HepG2 (cell line): ENCODE measurements at regions not wholly inside any gene's neighbourhood (a gene's known extent, or its start where the extent isn't known, plus 50 kb on each side); places are given as distances from the start of the nearest gene placed in this dataset.

Source experiments
- ATAC-seq: fragments of 200-7000 bp; cut with Tn5 transposase; 3 replicates; pipeline ENCODE4 v1.9.1; 2020; ENCODE audit warnings: mild to moderate bottlenecking, moderate library complexity
- BruUV-seq: library from RNA; stranded (reverse); fragments of 400-500 nt; replicated peaks from 2 replicates; lab custom pipeline; 2021; lab: Mats Ljungman, UMichigan
- CTCF ChIA-PET: fragments of 300-600 bp; formaldehyde crosslinking; extraction: SDS; loops from one replicate; lab custom pipeline; 2021; ENCODE audit warnings: low total read pairs, inconsistent platforms, low intra/inter-chr PET ratio; lab: Yijun Ruan, JAX
- POLR2A ChIA-PET: fragments of 350-600 bp; sonication (Branson Sonifier 250); formaldehyde crosslinking; loops from one replicate; lab custom pipeline; 2020; ENCODE audit warnings: antibody characterized with exemption, inconsistent platforms; lab: Yijun Ruan, JAX
- DNase-seq: peaks from one replicate; pipeline ENCODE4 v3.0.0-alpha.2; 2015; ENCODE audit warnings: low spot score
- FAIRE-seq: peaks from 3 replicates; lab custom pipeline; 2011; peaks lifted over from hg19 to GRCh38; lab: Jason Lieb, UNC
- H2AFZ ChIP-seq: one replicate; pipeline ENCODE4 v1.6.1; 2011; ENCODE audit warnings: low read length, inconsistent platforms
- H3K27ac ChIP-seq: fragments of 300-600 bp; 3 replicates; pipeline ENCODE4 v1.8.0; 2011; ENCODE audit warnings: mixed run types, mild to moderate bottlenecking, mixed read lengths, low read length, inconsistent platforms; ENCODE audit not compliant: insufficient read depth; ENCODE audit errors: extremely low read length
- H3K27me3 ChIP-seq, 2 experiments: fragments of 200-600 bp in 1 of 2; 2 replicates in 1 of 2; 3 replicates in 1 of 2; pipeline versions ENCODE4 v1.6.0 to v1.8.0; 2011; ENCODE audit warnings: low read length in 2 of 2, mild to moderate bottlenecking in 2 of 2, moderate library complexity in 2 of 2, inconsistent platforms in 1 of 2; ENCODE audit not compliant: insufficient read depth in 2 of 2, control insufficient read depth in 1 of 2
- H3K36me3 ChIP-seq, 2 experiments: fragments of 200-600 bp in 1 of 2; replicated peaks in 1 of 2; 2 replicates in 1 of 2; 3 replicates in 1 of 2; pipeline versions ENCODE4 v1.5.1 to v1.8.0; 2011; ENCODE audit warnings: low read length in 2 of 2, inconsistent platforms in 1 of 2; ENCODE audit not compliant: insufficient read depth in 2 of 2, control insufficient read depth in 1 of 2
- H3K4me1 ChIP-seq: 2 replicates; pipeline ENCODE4 v1.5.1; 2012; ENCODE audit warnings: low read length, inconsistent platforms; ENCODE audit not compliant: insufficient read depth
- H3K4me2 ChIP-seq: 2 replicates; pipeline ENCODE4 v1.6.0; 2011; ENCODE audit warnings: low read depth, low read length, inconsistent platforms
- H3K4me3 ChIP-seq, 3 experiments: fragments of 200-600 bp in 1 of 3; sonication (generic), shearing (Covaris generic) in 1 of 3; replicated peaks in 1 of 3; 2 replicates each; pipeline ENCODE4 v1.5.1; 2011 to 2016; ENCODE audit warnings: low read length in 3 of 3, inconsistent platforms in 2 of 3, low read depth in 2 of 3, mild to moderate bottlenecking in 2 of 3, control low read depth in 1 of 3, mixed read lengths in 1 of 3; ENCODE audit not compliant: insufficient read depth in 1 of 3
- H3K79me2 ChIP-seq: one replicate; pipeline ENCODE4 v1.6.1; 2011; ENCODE audit warnings: low read length, inconsistent platforms; ENCODE audit not compliant: insufficient read depth
- H3K9ac ChIP-seq: 2 replicates; pipeline ENCODE4 v1.6.0; 2011; ENCODE audit warnings: mild to moderate bottlenecking, low read depth, low read length, inconsistent platforms; ENCODE audit not compliant: insufficient read depth
- H3K9me3 ChIP-seq: 2 replicates; pipeline ENCODE4 v1.5.1; 2012; ENCODE audit warnings: mild to moderate bottlenecking, low read length
- H4K20me1 ChIP-seq: 2 replicates; pipeline ENCODE4 v1.6.0; 2011; ENCODE audit warnings: inconsistent platforms, mild to moderate bottlenecking, low read length, moderate library complexity; ENCODE audit not compliant: insufficient read depth
- DR1 ChIP-seq: sonication (generic); formaldehyde crosslinking; IDR thresholded peaks from 2 replicates; pipeline ENCODE4 v1.8.0; 2021; ENCODE audit warnings: mild to moderate bottlenecking, missing genetic modification reagents, inconsistent platforms
- GATAD2A ChIP-seq: IDR thresholded peaks from 2 replicates; pipeline ENCODE4 v1.6.1; 2016
- JARID2 ChIP-seq: sonication (generic); formaldehyde crosslinking; IDR thresholded peaks from 2 replicates; pipeline ENCODE4 v1.8.1; 2023; ENCODE audit warnings: missing genetic modification reagents, inconsistent platforms; ENCODE audit not compliant: insufficient replicate concordance
- MBNL3 ChIP-seq: fragments of 250-450 bp; sonication (Bioruptor Pico); conservative IDR thresholded peaks from 2 replicates; pipeline ENCODE4 v1.8.0; 2022; ENCODE audit warnings: mild to moderate bottlenecking, inconsistent platforms
- NFYC ChIP-seq: IDR thresholded peaks from 2 replicates; pipeline ENCODE4 v1.6.1; 2016; ENCODE audit warnings: missing genetic modification reagents, missing compliant biosample characterization
- RFXAP ChIP-seq: sonication (generic); formaldehyde crosslinking; IDR thresholded peaks from 2 replicates; pipeline ENCODE4 v1.4.0; 2020; ENCODE audit warnings: missing genetic modification reagents, borderline replicate concordance
- SYNCRIP ChIP-seq: fragments of 200-400 bp; formaldehyde crosslinking; IDR thresholded peaks from 2 replicates; pipeline ENCODE4 v1.6.1; 2018; ENCODE audit warnings: mild to moderate bottlenecking, low read depth, low read length; ENCODE audit not compliant: insufficient read depth
- XBP1 ChIP-seq: sonication (generic); formaldehyde crosslinking; IDR thresholded peaks from 2 replicates; pipeline ENCODE4 v1.5.0; 2020; ENCODE audit warnings: missing genetic modification reagents
- ZFP1 ChIP-seq: IDR thresholded peaks from 2 replicates; pipeline ENCODE4 v1.6.1; 2016
- ZNF251 ChIP-seq: sonication (generic); formaldehyde crosslinking; IDR thresholded peaks from 2 replicates; pipeline ENCODE4 v1.9.0; 2021; ENCODE audit warnings: mild to moderate bottlenecking, missing genetic modification reagents
- ZNF263 ChIP-seq: sonication (generic); formaldehyde crosslinking; IDR thresholded peaks from 2 replicates; pipeline ENCODE4 v1.4.0; 2020; ENCODE audit warnings: missing genetic modification reagents
- ZNF30 ChIP-seq: sonication (generic); formaldehyde crosslinking; IDR thresholded peaks from 2 replicates; pipeline ENCODE4 v1.5.0; 2020; ENCODE audit warnings: mild to moderate bottlenecking, missing genetic modification reagents
- ZNF354B ChIP-seq: sonication (generic); formaldehyde crosslinking; IDR thresholded peaks from 2 replicates; pipeline ENCODE4 v1.8.0; 2022; ENCODE audit warnings: mild to moderate bottlenecking, missing genetic modification reagents
- ZNF558 ChIP-seq: sonication (generic); formaldehyde crosslinking; IDR thresholded peaks from 2 replicates; pipeline ENCODE4 v1.9.0; 2022; ENCODE audit warnings: mild to moderate bottlenecking, missing genetic modification reagents, borderline replicate concordance
- ZNF75D ChIP-seq: sonication (generic); formaldehyde crosslinking; IDR thresholded peaks from 2 replicates; pipeline ENCODE4 v1.8.1; 2023; ENCODE audit warnings: missing genetic modification reagents, mild to moderate bottlenecking, borderline replicate concordance
- ZNF841 ChIP-seq: sonication (generic); formaldehyde crosslinking; IDR thresholded peaks from 2 replicates; pipeline ENCODE4 v1.8.1; 2023; ENCODE audit warnings: missing genetic modification reagents, borderline replicate concordance
- ZNF883 ChIP-seq: sonication (generic); formaldehyde crosslinking; IDR thresholded peaks from 2 replicates; pipeline ENCODE4 v1.5.1; 2020; ENCODE audit warnings: mild to moderate bottlenecking, missing genetic modification reagents; ENCODE audit errors: not compliant biosample characterization
- WGBS: methylation state at CpG from one replicate; pipeline ENCODE4 v1.1.6; 2017; ENCODE audit warnings: low lambda C conversion rate; 5-methylcytosine and 5-hydroxymethylcytosine counted together
- in situ Hi-C: cut with HindIII; loops from 2 replicates; pipeline ENCODE4 v1.10.0; 2017; ENCODE audit warnings: low pct_unique_long_range_greater_than_20kb; ENCODE audit not compliant: extremely low pct_ligation_motif_present
- intact Hi-C: fragments of 100-400 bp; cut with micrococcal nuclease; formaldehyde crosslinking; loops from one replicate; pipeline ENCODE4 v1.10.0; 2022; ENCODE audit not compliant: unreplicated experiment
- TF ChIP-seq, protein P1 (sequence below): sonication (generic); formaldehyde crosslinking; IDR thresholded peaks from 2 replicates; pipeline ENCODE4 v1.5.0; 2020; ENCODE audit warnings: missing genetic modification reagents, mild to moderate bottlenecking, borderline replicate concordance
- TF ChIP-seq, protein P2 (sequence below): sonication (generic); formaldehyde crosslinking; IDR thresholded peaks from 2 replicates; pipeline ENCODE4 v1.9.0; 2021; ENCODE audit warnings: missing genetic modification reagents, mild to moderate bottlenecking, borderline replicate concordance
- TF ChIP-seq, protein P3 (sequence below): sonication (generic); formaldehyde crosslinking; IDR thresholded peaks from 2 replicates; pipeline ENCODE4 v1.4.0; 2020; ENCODE audit warnings: mild to moderate bottlenecking, missing genetic modification reagents

DNA sequence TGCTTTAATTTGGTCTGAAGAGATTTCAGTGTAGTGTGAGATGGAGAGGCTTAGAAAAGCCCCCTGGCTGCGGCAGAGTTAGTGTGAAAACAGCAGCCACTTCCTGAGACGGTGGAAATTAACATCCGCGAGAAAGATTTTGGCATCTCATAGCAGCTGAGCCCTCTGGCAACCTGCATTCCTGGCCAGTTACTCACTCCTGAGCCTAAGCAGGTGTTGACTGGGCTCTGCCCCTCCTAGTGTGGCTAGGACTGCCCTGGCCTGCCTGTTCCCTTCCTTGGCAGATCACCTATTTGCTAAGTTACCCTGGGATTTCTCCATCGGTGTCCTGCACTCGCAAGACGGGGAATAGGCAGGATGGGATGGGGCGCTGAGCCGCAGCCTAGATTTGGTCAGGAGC lies 57.6 kb upstream of the LMTK2 start:
- Histone ChIP-seq H3K4me2 (no peak overlapping the region), H3K27ac (no peak overlapping the region), H3K79me2 (no peaks in the 10 kb centered on the region), H3K4me1 (no peaks in the 10 kb centered on the region), H3K9ac (no peak overlapping the region), H3K36me3 (no peaks in the 10 kb centered on the region), H3K27me3 (peaks cover 0 to 1% of the 10 kb centered on the region in 2 experiments; a peak in 2 of 5 replicates), H3K4me3 (no peak overlapping the region), H3K9me3 (no peaks in the 10 kb centered on the region), H2AFZ (no peak overlapping the region), H4K20me1 (no peaks in the 10 kb centered on the region)
- ChIA-PET POLR2A (no interaction called here), CTCF (no interaction called here)
- in situ Hi-C loops, result no loop called here
- intact Hi-C loops, result no loop called here
- 67% methylated on average over 8 of the region's 9 CpGs for WGBS
- ATAC-seq (no peak), FAIRE-seq (no peak), DNase-seq (no peak)
- no TSS peak for BruUV-seq
- TF ChIP-seq ZNF263 (CRISPR knock-in tag), result no peak
- TF ChIP-seq ZNF558, result no peak
- TF ChIP-seq GATAD2A, result no peak
- TF ChIP-seq ZNF75D, result no peak
- TF ChIP-seq NFYC (CRISPR knock-in tag), result no peak
- TF ChIP-seq, protein P1, sequence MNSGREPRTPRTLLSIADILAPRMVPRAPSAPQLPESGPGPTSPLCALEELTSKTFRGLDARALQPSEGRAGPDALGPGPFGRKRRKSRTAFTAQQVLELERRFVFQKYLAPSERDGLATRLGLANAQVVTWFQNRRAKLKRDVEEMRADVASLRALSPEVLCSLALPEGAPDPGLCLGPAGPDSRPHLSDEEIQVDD (CRISPR knock-in tag), result no peak
- TF ChIP-seq ZNF354B (CRISPR knock-in tag), result no peak
- TF ChIP-seq, protein P2, sequence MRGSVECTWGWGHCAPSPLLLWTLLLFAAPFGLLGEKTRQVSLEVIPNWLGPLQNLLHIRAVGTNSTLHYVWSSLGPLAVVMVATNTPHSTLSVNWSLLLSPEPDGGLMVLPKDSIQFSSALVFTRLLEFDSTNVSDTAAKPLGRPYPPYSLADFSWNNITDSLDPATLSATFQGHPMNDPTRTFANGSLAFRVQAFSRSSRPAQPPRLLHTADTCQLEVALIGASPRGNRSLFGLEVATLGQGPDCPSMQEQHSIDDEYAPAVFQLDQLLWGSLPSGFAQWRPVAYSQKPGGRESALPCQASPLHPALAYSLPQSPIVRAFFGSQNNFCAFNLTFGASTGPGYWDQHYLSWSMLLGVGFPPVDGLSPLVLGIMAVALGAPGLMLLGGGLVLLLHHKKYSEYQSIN (CRISPR knock-in tag), result no peak
- TF ChIP-seq SYNCRIP, result no peak
- TF ChIP-seq ZNF30, result no peak
- TF ChIP-seq DR1 (CRISPR knock-in tag), result no peak
- TF ChIP-seq, protein P3, sequence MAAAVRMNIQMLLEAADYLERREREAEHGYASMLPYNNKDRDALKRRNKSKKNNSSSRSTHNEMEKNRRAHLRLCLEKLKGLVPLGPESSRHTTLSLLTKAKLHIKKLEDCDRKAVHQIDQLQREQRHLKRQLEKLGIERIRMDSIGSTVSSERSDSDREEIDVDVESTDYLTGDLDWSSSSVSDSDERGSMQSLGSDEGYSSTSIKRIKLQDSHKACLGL (CRISPR knock-in tag), result no peak
- TF ChIP-seq ZNF841 (CRISPR knock-in tag), result no peak
- TF ChIP-seq RFXAP (CRISPR knock-in tag), result no peak
- no peak for TF ChIP-seq MBNL3 (CRISPR knock-in tag)
- TF ChIP-seq ZNF883 (CRISPR knock-in tag), result no peak
- TF ChIP-seq JARID2, result no peak
- TF ChIP-seq XBP1 (CRISPR knock-in tag), result no peak
- TF ChIP-seq ZFP1 (CRISPR knock-in tag), result no peak
- TF ChIP-seq ZNF251 (CRISPR knock-in tag), result no peak
